ENCODE measurements at regions not wholly inside any gene's neighbourhood (a gene's known extent, or its start where the extent isn't known, plus 50 kb on each side); places are given as distances from the start of the nearest gene placed in this dataset.

DNA sequence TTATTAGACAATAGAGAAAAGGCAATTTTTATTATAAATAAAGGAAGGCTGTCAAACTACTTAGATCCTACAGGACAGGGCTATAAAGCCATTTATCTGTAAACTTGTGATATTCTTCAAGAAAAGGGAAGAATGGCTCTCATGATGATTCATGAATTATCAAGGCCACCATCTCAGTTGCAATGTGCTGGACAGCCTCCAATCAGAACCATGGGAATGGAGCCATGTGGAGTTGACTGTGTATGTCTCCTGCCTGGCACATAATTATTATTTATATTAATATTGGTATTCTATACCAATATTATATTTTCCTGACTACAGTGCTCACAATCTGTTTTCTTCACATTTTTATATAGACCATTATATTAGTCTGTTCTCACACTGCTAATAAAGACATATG lies 560.5 kb upstream of the MIR17HG start:
- TF ChIP-seq CTCF (IDR thresholded peaks at IDR 0.05) (no peak), POLR2A (IDR thresholded peaks at IDR 0.05) (no peak)

Measured in sigmoid colon (tissue), 3 donors.